Stimulated activated CD4-positive, alpha-beta T cell treated with anti-CD3 and anti-CD28 coated beads, Interleukin-15, amount 100 ng/mL, for 1 hour (primary cell): ENCODE measurements at regions not wholly inside any gene's neighbourhood (a gene's known extent, or its start where the extent isn't known, plus 50 kb on each side); places are given as distances from the start of the nearest gene placed in this dataset.
"Not testable (repeated sequence)": the region's sequence is repeated elsewhere in the genome, so short reads cannot be mapped to it uniquely, and the experiment has no call there.

Experiments
- DNase-seq, 2 donors: peaks; one replicate each; pipeline ENCODE4 v3.0.0-alpha.2; 2020; ENCODE audit warnings: low read depth in 1 of 2, low spot score in 1 of 2

GRCh38 chr6:20340068-20340848 lies 61.4 kb upstream of the E2F3 start:
- no peak for DNase-seq

- DNase-seq, result no peak
These were observed 60.6 kb upstream of the E2F3 start for GRCh38 chr6:20341096-20341495.

- DNase-seq, result no peak
These were observed 60.1 kb upstream of the E2F3 start for GRCh38 chr6:20341564-20341963.

GRCh38 chr6:20346948-20347347 lies 54.7 kb upstream of the E2F3 start:
- not testable (repeated sequence) for DNase-seq

- DNase-seq, result no peak
These were observed 53.6 kb upstream of the E2F3 start for GRCh38 chr6:20348041-20348440.

- no peak for DNase-seq
These were observed 52.5 kb upstream of the E2F3 start for GRCh38 chr6:20349225-20349624.

GRCh38 chr6:20350215-20350614 lies 51.5 kb upstream of the E2F3 start:
- DNase-seq, result no peak

GRCh38 chr6:20351534-20351933 lies 50.1 kb upstream of the E2F3 start:
- DNase-seq, result no peak
